CD4-positive, CD25-positive, alpha-beta regulatory T cell (primary cell): ENCODE measurements at regions not wholly inside any gene's neighbourhood (a gene's known extent, or its start where the extent isn't known, plus 50 kb on each side); places are given as distances from the start of the nearest gene placed in this dataset.

Experiments used
- ATAC-seq, 2 donors: fragments of 150-1000 bp; cut with Tn5 transposase; one replicate each; pipeline ENCODE4 v1.10.0; 2021; ENCODE audit warnings: low read depth in 2 of 2, moderate number of reproducible peaks in 2 of 2, moderate library complexity in 1 of 2
- DNase-seq, 3 donors: peaks; one replicate each; pipeline versions ENCODE4 v3.0.0 to v3.0.0-alpha.2; 2012 to 2022; ENCODE audit warnings: mixed read lengths in 1 of 3
- H3K27ac ChIP-seq: one replicate; pipeline ENCODE4 v1.7.0; 2013; ENCODE audit warnings: mild to moderate bottlenecking, low read length; ENCODE audit not compliant: insufficient read depth, poor library complexity, severe bottlenecking
- H3K27me3 ChIP-seq: one replicate; pipeline ENCODE4 v1.7.0; 2013; ENCODE audit warnings: low read length; ENCODE audit not compliant: control insufficient read depth, insufficient read depth
- H3K36me3 ChIP-seq: one replicate; pipeline ENCODE4 v1.7.0; 2013; ENCODE audit warnings: mild to moderate bottlenecking, low read length, moderate library complexity; ENCODE audit not compliant: control insufficient read depth, insufficient read depth
- H3K4me1 ChIP-seq: 2 replicates; pipeline ENCODE4 v1.7.0; 2013; ENCODE audit warnings: mild to moderate bottlenecking, low read length; ENCODE audit not compliant: insufficient read depth, control insufficient read depth, poor library complexity, severe bottlenecking
- H3K4me3 ChIP-seq: one replicate; pipeline ENCODE4 v1.7.0; 2013; ENCODE audit warnings: low read depth, mild to moderate bottlenecking, low read length, moderate library complexity
- H3K9me3 ChIP-seq, 2 experiments: 1 replicate in 1 of 2; 2 replicates in 1 of 2; pipeline ENCODE4 v1.7.0; 2013; ENCODE audit warnings: low read length in 2 of 2, mild to moderate bottlenecking in 1 of 2, moderate library complexity in 1 of 2; ENCODE audit not compliant: control insufficient read depth in 2 of 2
- H3K27ac Mint-ChIP-seq, 3 donors: one replicate each; pipeline ENCODE4 v1.8.0; 2020 to 2022; ENCODE audit warnings: mild to moderate bottlenecking in 3 of 3, mixed read lengths in 3 of 3, moderate library complexity in 2 of 3
- H3K27me3 Mint-ChIP-seq: one replicate; pipeline ENCODE4 v1.8.0; 2022; ENCODE audit warnings: mild to moderate bottlenecking, mixed read lengths
- H3K36me3 Mint-ChIP-seq: one replicate; pipeline ENCODE4 v1.8.0; 2020; ENCODE audit warnings: mixed read lengths
- H3K4me1 Mint-ChIP-seq, 4 donors: one replicate each; pipeline ENCODE4 v1.8.0; 2020 to 2022; ENCODE audit warnings: mixed read lengths in 4 of 4, mild to moderate bottlenecking in 1 of 4
- H3K4me3 Mint-ChIP-seq, 4 donors: one replicate each; pipeline ENCODE4 v1.8.0; 2020 to 2022; ENCODE audit warnings: mild to moderate bottlenecking in 4 of 4, mixed read lengths in 4 of 4, moderate library complexity in 3 of 4
- H3K9me3 Mint-ChIP-seq, 7 donors: one replicate each; pipeline ENCODE4 v1.8.0; 2020 to 2022; ENCODE audit warnings: mixed read lengths in 7 of 7, mild to moderate bottlenecking in 3 of 7, moderate library complexity in 2 of 7

DNA sequence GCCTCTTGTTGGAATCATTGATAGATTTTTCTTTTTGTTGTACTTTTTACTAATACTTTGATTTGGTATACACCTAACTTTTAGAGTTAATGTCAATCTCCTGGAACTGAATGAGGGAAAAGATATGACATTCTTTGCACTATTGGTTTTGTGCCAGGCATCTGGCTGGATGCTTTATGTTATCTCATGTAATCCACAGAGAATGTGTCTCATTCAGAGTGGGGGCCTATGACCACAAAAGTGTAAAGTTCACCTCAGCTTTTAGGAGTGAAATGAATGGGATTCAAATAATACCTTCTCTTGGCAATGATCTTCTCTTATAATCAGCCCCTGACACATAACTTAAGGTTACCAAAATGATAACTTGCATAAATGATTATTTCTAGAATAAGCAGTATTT is 329.1 kb upstream of the ROPN1 start:
- H3K36me3 Mint-ChIP-seq, result no peaks in the 10 kb centered on the region
- Histone ChIP-seq H3K9me3 (no peaks in the 10 kb centered on the region), H3K27me3 (peaks cover 4% of the 10 kb centered on the region), H3K4me1 (no peaks in the 10 kb centered on the region), H3K36me3 (no peaks in the 10 kb centered on the region), H3K4me3 (no peak overlapping the region), H3K27ac (no peak overlapping the region)
- H3K4me3 Mint-ChIP-seq, result no peak overlapping the region
- H3K9me3 Mint-ChIP-seq, result no peaks in the 10 kb centered on the region
- no peaks in the 10 kb centered on the region for H3K4me1 Mint-ChIP-seq
- ATAC-seq, result no peak
- DNase-seq, result no peak
- H3K27ac Mint-ChIP-seq, result no peak overlapping the region
- H3K27me3 Mint-ChIP-seq, result peaks cover 9% of the 10 kb centered on the region

DNA sequence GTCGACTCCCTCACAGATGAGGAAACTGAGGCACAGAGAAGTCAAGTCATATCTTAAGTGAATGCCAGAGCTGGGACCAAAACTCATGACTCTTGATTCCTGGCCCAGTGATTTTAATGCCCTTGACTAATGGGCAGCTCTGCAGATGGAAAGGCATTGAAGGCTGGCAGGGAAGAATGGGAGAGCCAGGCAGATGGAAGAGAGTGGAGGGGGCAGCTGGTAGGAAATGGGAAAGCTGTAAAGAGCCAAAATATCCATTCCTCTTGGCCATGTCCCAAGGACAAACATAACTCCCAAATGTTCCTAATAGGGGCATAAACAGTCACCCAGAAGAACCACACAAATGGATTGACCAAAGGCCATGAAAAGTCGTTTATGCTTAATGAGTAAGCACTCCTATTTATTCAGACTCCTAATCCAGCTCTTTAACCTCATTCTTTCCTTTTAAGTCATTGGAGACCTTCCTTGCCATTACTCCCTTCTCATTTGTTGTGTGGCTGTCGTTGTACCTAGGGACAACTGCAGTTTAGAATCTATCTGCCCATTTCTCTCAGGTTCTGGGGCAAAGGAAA is 330.5 kb upstream of the ROPN1 start:
- DNase-seq, result no peak
- Histone ChIP-seq H3K4me3 (no peak overlapping the region), H3K27me3 (peaks cover 2% of the 10 kb centered on the region), H3K36me3 (no peaks in the 10 kb centered on the region), H3K4me1 (no peaks in the 10 kb centered on the region), H3K27ac (no peak overlapping the region), H3K9me3 (no peaks in the 10 kb centered on the region)
- peaks cover 9% of the 10 kb centered on the region for H3K27me3 Mint-ChIP-seq
- no peak for ATAC-seq
- H3K36me3 Mint-ChIP-seq, result no peaks in the 10 kb centered on the region
- H3K4me3 Mint-ChIP-seq, result no peak overlapping the region
- no peak overlapping the region for H3K27ac Mint-ChIP-seq
- H3K4me1 Mint-ChIP-seq, result no peaks in the 10 kb centered on the region
- no peaks in the 10 kb centered on the region for H3K9me3 Mint-ChIP-seq

DNA sequence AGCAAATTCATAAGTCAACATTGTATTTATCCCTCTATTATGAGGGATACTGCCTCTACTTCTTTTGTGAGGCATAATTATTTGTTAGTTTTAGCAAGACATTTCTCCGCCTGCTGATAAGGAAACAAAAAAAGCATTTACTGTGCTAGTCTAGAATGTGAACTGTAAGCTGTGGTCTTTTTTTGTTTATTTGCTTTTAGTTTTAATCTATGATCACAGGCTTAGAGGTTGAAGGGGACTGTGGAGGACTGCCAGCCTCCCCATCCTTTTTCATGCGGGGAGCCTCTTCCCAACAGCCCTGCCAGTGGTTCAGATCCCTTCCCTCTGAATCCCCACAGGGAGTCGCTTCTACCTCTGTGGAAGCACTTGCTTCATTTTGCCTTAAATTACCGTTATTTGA is 331.0 kb upstream of the ROPN1 start:
- no peaks in the 10 kb centered on the region for H3K4me1 ChIP-seq
- H3K27me3 Mint-ChIP-seq, result peaks cover 9% of the 10 kb centered on the region
- H3K27me3 ChIP-seq, result peaks cover 2% of the 10 kb centered on the region
- no peaks in the 10 kb centered on the region for H3K9me3 ChIP-seq
- no peaks in the 10 kb centered on the region for H3K36me3 Mint-ChIP-seq
- H3K27ac Mint-ChIP-seq, result no peak overlapping the region
- H3K36me3 ChIP-seq, result no peaks in the 10 kb centered on the region
- DNase-seq (no peak), ATAC-seq (no peak)
- H3K27ac ChIP-seq, result no peak overlapping the region
- H3K4me1 Mint-ChIP-seq, result no peaks in the 10 kb centered on the region
- no peak overlapping the region for H3K4me3 Mint-ChIP-seq
- H3K4me3 ChIP-seq, result no peak overlapping the region
- no peaks in the 10 kb centered on the region for H3K9me3 Mint-ChIP-seq

DNA sequence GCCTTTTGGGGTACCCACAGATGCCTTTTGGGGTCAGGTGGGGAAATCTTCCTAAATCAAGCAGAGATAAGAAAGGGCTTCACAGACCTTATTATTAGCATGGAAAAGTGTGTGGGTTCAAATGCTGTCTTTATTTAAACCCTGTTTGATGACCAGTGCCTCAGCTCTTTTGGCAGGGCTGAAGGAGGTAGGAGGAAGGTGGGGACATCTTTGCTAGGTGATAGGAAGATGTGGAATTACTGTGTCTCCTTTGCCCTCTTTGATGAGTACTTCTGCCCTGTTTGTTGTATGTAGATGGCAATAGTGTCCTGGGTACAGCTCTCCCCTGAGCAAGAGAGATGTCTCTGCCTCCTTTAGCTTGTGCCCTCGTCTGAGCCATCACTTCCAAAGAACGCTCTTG is 333.3 kb upstream of the ROPN1 start:
- H3K36me3 Mint-ChIP-seq, result no peaks in the 10 kb centered on the region
- no peaks in the 10 kb centered on the region for H3K36me3 ChIP-seq
- no peaks in the 10 kb centered on the region for H3K4me1 Mint-ChIP-seq
- H3K27me3 Mint-ChIP-seq, result peaks cover 9% of the 10 kb centered on the region
- H3K9me3 Mint-ChIP-seq, result no peaks in the 10 kb centered on the region
- no peak overlapping the region for H3K27ac ChIP-seq
- H3K4me1 ChIP-seq, result no peaks in the 10 kb centered on the region
- no peak overlapping the region for H3K27ac Mint-ChIP-seq
- H3K27me3 ChIP-seq, result peaks cover 2% of the 10 kb centered on the region
- H3K4me3 ChIP-seq, result no peak overlapping the region
- no peak overlapping the region for H3K4me3 Mint-ChIP-seq
- ATAC-seq, result no peak
- no peaks in the 10 kb centered on the region for H3K9me3 ChIP-seq
- no peak for DNase-seq

DNA sequence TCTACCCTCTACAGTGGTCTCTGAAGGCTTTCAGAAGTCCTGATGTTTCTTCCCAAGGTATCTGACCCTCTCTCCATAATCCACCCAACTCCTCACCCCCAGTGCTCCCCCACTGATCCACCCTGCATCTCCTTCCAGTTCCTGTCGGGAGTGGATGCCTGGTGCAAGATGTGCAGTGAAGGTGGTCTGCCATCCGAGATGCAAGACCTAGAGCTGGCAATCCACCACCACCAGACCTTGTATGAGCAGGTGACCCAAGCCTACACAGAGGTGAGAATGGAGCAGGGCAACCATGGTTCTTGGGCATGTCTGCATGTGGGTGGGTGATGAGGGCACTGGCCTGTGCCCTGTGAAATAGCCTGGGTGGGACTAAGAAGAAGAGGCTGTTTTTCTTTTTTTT is 337.8 kb upstream of the ROPN1 start:
- H3K36me3 ChIP-seq, result no peaks in the 10 kb centered on the region
- no peak overlapping the region for H3K4me3 Mint-ChIP-seq
- no peak overlapping the region for H3K27ac ChIP-seq

DNA sequence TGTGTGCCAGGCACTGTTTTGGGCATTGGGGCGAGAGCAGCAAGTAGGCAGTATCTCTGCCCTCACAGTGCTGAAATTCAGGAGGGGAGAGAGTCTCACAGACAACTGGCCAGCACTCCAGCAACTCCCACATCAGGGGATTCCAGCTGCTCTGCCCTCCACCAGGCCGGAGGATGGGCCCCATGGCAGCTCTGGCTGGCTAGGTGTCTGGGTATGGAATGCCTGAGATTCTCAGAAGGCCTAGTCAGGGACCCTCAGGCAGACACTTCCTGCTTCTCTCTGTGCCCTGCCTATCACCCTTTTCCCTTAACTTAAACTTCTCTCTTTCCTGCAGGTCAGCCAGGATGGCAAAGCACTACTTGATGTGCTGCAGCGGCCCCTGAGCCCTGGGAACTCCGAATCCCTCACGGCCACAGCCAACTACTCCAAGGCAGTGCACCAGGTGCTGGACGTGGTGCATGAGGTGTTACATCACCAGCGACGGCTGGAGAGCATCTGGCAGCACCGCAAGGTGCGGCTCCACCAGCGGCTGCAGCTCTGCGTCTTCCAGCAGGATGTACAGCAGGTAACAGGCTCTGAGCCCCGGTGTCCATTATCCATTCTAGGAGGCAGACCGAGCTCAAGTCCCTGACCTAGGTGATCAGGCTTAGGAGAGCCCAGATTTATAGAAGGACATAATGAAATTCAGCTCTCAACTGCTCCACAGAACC is 342.2 kb upstream of the ROPN1 start:
- Mint-ChIP-seq H3K9me3 (peaks cover 0 to 1% (median 0%) of the 10 kb centered on the region in 7 donors), H3K36me3 (no peaks in the 10 kb centered on the region), H3K4me3 (no peak overlapping the region), H3K4me1 (no peaks in the 10 kb centered on the region), H3K27ac (no peak overlapping the region), H3K27me3 (no peaks in the 10 kb centered on the region)
- H3K27me3 ChIP-seq, result no peaks in the 10 kb centered on the region
- H3K9me3 ChIP-seq, result no peaks in the 10 kb centered on the region
- ATAC-seq (no peak), DNase-seq (no peak)
- H3K27ac ChIP-seq, result no peak overlapping the region
- no peaks in the 10 kb centered on the region for H3K36me3 ChIP-seq
- no peak overlapping the region for H3K4me3 ChIP-seq
- no peaks in the 10 kb centered on the region for H3K4me1 ChIP-seq

More for the DNA sequence above, 337.8 kb upstream of the ROPN1 start:
- no peaks in the 10 kb centered on the region for H3K9me3 ChIP-seq
- Mint-ChIP-seq H3K27me3 (no peaks in the 10 kb centered on the region), H3K9me3 (peaks cover 0 to 1% (median 0%) of the 10 kb centered on the region in 7 donors), H3K4me1 (no peaks in the 10 kb centered on the region), H3K27ac (no peak overlapping the region), H3K36me3 (no peaks in the 10 kb centered on the region)
- DNase-seq, result no peak
- H3K27me3 ChIP-seq, result no peaks in the 10 kb centered on the region
- no peaks in the 10 kb centered on the region for H3K4me1 ChIP-seq
- ATAC-seq, result no peak
- no peak overlapping the region for H3K4me3 ChIP-seq

DNA sequence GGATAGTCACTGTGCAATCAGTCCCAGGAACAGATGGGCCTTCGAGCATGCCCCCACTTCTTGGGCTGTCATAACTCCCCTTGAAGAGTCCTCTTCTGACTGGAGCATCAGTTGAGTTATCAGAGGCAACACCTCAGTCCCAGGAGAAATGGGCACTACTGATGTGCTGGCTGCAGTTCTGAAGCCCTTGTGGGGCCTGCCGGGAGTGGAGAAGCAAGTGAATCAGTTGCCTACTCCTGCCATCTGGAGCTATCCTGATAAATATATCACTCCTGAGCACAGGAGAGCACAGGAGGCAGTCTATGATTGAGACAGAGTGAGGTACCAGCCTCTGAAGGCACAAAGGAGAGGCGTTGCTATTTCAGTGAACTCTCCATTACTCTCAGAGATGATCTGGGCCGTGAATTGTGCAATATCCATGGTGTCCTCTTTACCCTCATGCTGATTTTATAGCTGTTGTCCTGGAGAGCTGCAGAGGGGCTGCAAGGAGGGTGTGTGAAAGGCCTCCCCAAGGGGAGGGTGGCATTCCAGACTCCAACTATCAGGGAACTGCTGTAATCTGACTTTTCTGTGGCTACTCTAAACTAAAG is 344.2 kb upstream of the ROPN1 start:
- no peak for ATAC-seq
- Mint-ChIP-seq H3K36me3 (no peaks in the 10 kb centered on the region), H3K4me3 (no peak overlapping the region), H3K9me3 (no peaks in the 10 kb centered on the region), H3K4me1 (no peaks in the 10 kb centered on the region), H3K27ac (no peak overlapping the region), H3K27me3 (no peaks in the 10 kb centered on the region)
- no peaks in the 10 kb centered on the region for H3K36me3 ChIP-seq
- DNase-seq, result no peak
- H3K9me3 ChIP-seq, result no peaks in the 10 kb centered on the region
- H3K4me1 ChIP-seq, result no peaks in the 10 kb centered on the region
- no peaks in the 10 kb centered on the region for H3K27me3 ChIP-seq
- H3K27ac ChIP-seq, result no peak overlapping the region
- H3K4me3 ChIP-seq, result no peak overlapping the region

DNA sequence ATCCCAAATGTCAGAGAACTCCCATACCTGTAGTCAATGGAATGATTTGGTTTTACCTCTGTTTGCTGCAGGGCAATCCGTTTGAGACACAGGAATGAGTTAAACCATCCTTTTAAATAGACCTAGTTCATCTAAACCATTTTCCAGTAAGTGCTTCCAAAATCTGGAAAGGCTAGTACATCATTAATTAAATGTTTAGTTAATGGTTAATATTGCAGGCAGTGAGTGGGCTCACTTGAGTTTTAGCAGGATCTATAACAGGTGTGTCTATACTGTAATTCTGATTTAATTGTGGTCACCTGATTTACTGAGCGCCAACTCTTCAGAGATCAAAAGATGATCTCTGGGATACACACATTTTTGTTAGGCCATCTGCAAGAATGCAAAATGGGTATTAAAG is 353.9 kb upstream of the ROPN1 start:
- H3K4me3 Mint-ChIP-seq, result no peak overlapping the region
- no peak overlapping the region for H3K27ac Mint-ChIP-seq
- Histone ChIP-seq H3K27ac (no peak overlapping the region), H3K4me1 (no peaks in the 10 kb centered on the region), H3K27me3 (peaks cover 2% of the 10 kb centered on the region), H3K9me3 (no peaks in the 10 kb centered on the region), H3K36me3 (no peaks in the 10 kb centered on the region), H3K4me3 (no peak overlapping the region)
- no peaks in the 10 kb centered on the region for H3K27me3 Mint-ChIP-seq
- DNase-seq (no peak), ATAC-seq (no peak)
- peaks cover 0 to 2% (median 0%) of the 10 kb centered on the region in 7 donors for H3K9me3 Mint-ChIP-seq
- no peaks in the 10 kb centered on the region for H3K36me3 Mint-ChIP-seq
- no peaks in the 10 kb centered on the region for H3K4me1 Mint-ChIP-seq
